Ammon's horn (tissue), 1 donor: ENCODE measurements at regions not wholly inside any gene's neighbourhood (a gene's known extent, or its start where the extent isn't known, plus 50 kb on each side); places are given as distances from the start of the nearest gene placed in this dataset.
"Not testable (repeated sequence)": the region's sequence is repeated elsewhere in the genome, so short reads cannot be mapped to it uniquely, and the experiment has no call there.

ENCODE experiments used
- DNase-seq: peaks from one replicate; pipeline ENCODE4 v3.0.0-alpha.2; 2016; ENCODE audit warnings: low spot score

DNA sequence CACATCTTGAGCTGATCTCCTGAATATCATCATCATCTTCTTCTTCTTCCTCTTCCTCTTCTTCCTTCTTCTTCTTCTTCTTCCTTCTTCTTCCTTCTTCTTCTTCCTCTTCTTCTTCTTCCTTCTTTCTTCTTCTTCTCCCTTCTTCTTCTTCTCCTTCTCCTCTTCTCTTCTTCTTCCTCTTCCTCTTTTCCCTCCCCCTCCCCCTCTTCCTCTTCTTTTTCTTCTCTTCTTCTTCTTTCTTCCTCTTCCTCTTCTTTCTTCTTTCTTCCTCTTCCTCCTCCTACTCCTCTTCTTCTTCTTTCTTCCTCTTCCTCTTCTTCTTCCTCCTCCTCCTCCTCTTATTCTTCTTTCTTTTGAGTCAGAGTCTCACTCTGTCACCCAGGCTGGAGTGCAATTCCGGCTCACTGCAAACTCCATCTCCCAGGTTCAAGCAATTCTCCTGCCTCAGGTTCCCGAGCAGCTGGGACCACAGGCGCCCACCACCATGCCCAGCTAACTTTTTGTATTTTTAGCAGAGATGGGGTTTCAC is 197.9 kb upstream of the NANOGP8 start:
- DNase-seq: no peak

- DNase-seq: no peak
Observed at GRCh38 chr15:35281515-35281914, 196.4 kb upstream of the NANOGP8 start.

GRCh38 chr15:35279811-35280210 is 194.7 kb upstream of the NANOGP8 start:
- no peak for DNase-seq

GRCh38 chr15:35271371-35272043 is 186.4 kb upstream of the NANOGP8 start:
- no peak for DNase-seq

GRCh38 chr15:35260941-35261340 is 175.8 kb upstream of the NANOGP8 start:
- no peak for DNase-seq

- DNase-seq: not testable (repeated sequence)
Observed at GRCh38 chr15:35260274-35260673, 175.2 kb upstream of the NANOGP8 start.

DNA sequence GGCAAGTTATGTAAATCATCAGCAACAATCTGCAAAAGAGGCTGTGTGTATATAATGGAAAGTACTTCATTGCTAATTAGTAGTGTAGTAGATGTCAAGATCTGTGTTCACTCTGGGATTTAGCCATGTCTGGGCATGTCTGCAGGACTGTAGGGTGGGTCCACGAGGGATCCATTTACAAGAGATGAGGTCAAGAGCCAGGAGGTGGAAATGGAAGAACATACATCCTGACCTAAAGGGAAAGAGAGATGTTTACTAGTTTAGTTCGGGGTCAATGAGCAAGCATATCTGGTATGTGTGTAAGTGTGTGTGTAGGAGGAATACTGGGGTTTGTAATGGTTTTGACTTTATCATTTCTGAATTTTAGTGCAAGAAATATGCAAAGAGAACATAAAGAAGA is 171.5 kb upstream of the NANOGP8 start:
- no peak for DNase-seq

DNA sequence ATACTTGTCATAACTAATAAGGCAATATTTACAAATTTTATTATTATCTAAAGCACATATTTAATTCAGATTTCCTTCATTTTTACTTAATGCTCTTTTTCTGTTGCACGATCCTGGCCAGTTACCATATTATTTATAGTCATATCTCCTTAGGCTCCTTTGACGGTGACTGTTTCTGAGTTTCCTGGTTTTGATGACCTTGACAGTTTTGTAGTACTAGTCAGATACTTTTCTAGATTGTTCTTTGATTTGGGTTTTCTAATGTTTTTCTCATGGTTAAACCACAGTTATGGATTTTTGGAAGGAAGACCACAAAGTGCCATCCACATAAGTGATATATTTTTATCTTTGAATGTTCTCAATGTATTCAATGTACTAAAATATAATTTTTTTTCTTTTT is 171.0 kb upstream of the NANOGP8 start:
- DNase-seq: no peak

- DNase-seq: not testable (repeated sequence)
Observed at GRCh38 chr15:35254908-35255307, 169.8 kb upstream of the NANOGP8 start.

GRCh38 chr15:35254062-35254461 is 169.0 kb upstream of the NANOGP8 start:
- DNase-seq: no peak

- no peak for DNase-seq
Observed at GRCh38 chr15:35252351-35252865, 167.3 kb upstream of the NANOGP8 start.

- DNase-seq: no peak
Observed at GRCh38 chr15:35247150-35247549, 162.1 kb upstream of the NANOGP8 start.

DNA sequence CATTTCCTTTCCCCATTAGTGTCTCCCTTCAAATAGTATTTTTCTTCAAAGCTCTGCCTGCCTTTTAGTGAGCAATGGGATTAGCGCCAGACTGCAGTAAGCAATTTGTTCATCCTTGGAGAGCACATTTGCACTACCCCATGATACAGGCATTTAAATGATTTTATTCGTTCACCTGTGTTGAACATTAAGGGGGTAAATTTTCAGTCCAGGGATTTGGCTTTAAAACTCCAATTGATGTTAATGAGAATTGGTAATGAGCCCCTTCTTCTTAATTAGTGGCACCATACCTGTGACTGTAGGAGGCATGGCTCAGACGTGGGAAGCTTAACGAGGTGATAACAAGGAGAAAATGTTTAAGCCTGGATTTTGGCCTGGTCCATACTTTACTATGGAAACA is 161.4 kb upstream of the NANOGP8 start:
- no peak for DNase-seq

- not testable (repeated sequence) for DNase-seq
Observed at GRCh38 chr15:35245681-35246080, 160.6 kb upstream of the NANOGP8 start.

GRCh38 chr15:35244227-35244626 is 159.1 kb upstream of the NANOGP8 start:
- DNase-seq: no peak

DNA sequence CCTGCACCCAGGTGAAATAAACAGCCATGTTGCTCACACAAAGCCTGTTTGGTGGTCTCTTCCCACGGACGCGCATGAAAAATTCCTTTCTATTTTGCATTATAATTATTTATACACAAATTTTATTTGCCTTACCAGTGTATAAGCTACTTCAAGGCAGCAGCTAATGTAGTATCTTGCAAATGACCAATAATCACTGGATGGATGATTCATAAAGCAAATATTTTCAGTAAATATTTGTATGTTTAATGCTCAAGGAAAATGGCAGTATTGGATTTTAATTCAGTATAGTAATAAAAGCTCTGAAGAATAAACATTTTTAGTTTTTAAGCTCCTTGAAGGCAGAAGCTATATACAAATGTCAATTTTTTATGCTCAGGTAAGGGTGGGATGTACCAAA is 158.7 kb upstream of the NANOGP8 start:
- DNase-seq: no peak

- DNase-seq: not testable (repeated sequence)
Observed at GRCh38 chr15:35239693-35240092, 154.6 kb upstream of the NANOGP8 start.

- DNase-seq: not testable (repeated sequence)
Observed at GRCh38 chr15:35238448-35238847, 153.4 kb upstream of the NANOGP8 start.

- no peak for DNase-seq
Observed at GRCh38 chr15:35229085-35229484, 144.0 kb upstream of the NANOGP8 start.

GRCh38 chr15:35218215-35218614 is 133.1 kb upstream of the NANOGP8 start:
- no peak for DNase-seq

DNA sequence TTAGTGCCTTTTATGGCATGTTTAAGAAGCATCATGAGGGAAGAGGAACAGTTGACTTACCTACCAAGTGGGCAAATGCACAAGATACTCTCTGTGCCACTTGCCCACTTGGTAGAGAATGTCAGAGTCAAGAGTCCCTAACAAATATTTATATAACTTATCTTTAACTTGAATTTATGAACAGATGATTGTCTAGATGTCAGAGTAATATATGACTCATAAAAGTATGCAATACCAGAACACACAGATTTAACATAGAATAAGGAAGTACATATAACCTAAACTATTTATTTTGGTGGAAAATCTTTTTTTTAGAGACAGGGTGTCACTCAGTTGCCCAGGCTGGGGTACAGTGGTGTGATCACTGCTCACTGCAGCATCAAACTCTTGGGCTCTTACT is 130.0 kb upstream of the NANOGP8 start:
- no peak for DNase-seq

DNA sequence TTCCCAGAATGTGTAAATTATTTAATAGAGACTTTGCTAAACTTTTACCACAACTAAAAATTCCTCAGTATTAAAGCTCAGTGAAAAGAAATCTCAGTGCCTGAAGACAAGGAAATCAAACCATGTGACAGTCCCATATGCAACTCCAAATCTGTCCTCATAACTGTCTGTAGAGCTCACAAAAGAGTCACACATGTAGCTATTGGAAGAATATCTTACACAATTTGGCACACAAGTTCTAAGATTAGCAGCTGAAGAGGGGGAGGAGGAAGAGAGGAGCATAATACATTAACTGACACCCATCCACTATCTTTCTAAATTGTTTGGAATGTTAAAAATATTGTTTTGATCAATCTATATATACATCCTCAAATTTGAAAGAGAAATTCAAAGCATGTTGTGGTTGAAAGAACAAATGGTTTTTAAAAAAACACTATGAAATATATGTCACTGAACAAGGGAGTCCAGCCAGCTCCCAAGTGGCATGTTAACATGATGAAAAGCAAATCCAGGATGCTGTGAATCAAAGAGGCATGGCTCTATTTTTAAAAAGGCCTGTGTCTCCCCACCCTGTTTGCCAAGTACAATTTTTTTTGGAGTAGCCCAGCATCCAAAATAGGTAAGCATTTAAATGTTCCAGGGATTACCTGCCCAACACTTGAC is 126.3 kb upstream of the NANOGP8 start:
- DNase-seq: peak; percentile 13

GRCh38 chr15:35210370-35210769 is 125.3 kb upstream of the NANOGP8 start:
- no peak for DNase-seq
